Stimulated activated CD8-positive, alpha-beta memory T cell treated with anti-CD3 and anti-CD28 coated beads, Interleukin-15, amount 100 ng/mL, for 24 hours (primary cell): ENCODE measurements at regions not wholly inside any gene's neighbourhood (a gene's known extent, or its start where the extent isn't known, plus 50 kb on each side); places are given as distances from the start of the nearest gene placed in this dataset.

Experiments
- DNase-seq: peaks from one replicate; pipeline ENCODE4 v3.0.0-alpha.2; 2020; ENCODE audit warnings: low read depth

DNA sequence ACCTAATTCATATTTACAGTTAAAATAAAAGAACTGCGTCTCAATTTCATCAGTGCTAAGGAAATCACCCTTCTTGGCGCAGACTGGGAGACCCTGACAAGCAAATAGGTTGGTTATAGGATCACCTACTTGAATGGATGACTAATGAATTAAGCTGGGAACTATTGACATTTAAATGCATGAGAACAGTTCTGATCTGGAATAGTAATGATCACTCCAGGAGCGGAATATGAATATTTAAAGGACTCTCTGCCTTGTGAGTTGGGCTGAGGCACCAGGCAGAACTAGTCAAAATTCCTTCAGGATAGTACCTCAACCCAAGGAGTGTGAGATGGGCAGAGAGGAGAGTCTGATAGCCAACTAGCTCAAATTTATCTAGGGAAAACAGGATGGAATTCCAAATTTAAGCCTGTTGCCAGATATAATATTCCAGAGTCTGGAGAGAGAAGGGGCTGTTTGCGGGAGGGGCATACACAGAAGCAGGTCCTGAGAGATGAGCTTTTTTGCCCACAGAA, 364.4 kb downstream of the CSNK1G3 start:
- no peak for DNase-seq

GRCh38 chr5:123875561-123876275, 363.7 kb downstream of the CSNK1G3 start:
- DNase-seq, result no peak

DNA sequence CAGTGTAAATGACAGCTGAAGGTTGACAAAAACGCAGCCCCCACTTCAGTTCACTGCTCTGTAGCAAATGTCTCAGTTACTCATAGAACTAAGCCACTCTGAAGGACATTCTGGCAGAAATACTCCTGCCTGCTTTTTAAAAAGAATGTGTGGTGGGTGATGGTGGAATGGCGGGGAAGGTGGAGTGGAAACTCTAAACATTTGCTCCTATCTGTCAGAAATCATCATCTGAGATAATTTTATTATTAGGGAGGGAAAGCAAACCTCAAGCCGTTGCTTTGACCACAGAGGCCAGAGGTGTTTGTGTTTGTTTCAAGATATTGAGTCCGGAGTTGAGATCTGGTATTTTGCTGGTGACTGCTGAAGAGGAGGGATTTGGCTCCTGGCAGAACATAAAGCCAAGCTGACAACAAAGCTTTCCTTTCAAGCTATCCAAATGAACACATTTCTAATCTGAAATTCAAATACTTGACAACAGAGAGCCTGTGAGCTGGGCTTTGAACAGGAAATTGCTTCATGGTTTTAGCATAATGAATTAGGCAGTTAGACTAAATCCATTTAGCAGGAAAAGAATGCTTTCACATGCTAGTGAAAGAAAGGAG, 362.7 kb downstream of the CSNK1G3 start:
- DNase-seq, result no peak

DNA sequence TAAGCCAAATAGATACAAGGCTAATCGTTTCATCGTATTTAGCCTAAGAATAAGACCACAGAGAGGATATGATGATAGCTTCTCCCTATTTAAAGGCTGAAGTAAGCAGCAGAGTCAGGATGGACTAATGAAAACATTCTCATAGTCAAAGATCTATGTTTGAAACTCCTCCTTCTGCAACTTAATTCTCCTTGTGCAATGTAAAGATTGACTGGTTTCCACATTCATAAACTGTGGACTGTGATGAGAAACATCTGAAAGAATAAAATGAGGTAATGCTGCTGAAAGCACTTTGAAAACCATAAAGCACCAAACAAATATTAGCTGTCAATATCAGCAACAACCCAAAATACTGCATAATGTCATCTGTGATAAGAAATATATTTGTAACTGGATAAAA, 361.9 kb downstream of the CSNK1G3 start:
- no peak for DNase-seq

DNA sequence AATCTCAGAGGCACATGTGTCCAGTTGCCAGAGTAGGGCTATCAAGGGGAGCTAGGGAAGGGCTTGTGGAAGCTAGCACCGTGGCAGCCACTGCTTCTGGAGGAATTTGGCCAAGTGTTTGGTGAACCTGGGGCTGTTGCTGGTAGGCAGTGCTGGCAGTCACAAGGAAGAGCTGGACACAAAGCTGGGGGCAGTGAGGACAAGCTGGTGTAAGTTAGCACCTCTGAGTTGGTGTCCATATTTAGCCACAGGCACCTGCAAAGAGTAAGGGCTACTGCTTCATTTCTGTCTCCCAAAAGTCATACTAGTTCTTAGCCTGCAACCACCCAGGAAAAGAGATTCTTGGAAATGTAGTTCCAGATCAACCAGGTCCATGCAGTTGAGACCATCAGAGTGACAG, 359.4 kb downstream of the CSNK1G3 start:
- no peak for DNase-seq

- no peak for DNase-seq
Measured at GRCh38 chr5:123868881-123869280, 356.9 kb downstream of the CSNK1G3 start.

- no peak for DNase-seq
Measured at GRCh38 chr5:123868267-123868666, 356.3 kb downstream of the CSNK1G3 start.

DNA sequence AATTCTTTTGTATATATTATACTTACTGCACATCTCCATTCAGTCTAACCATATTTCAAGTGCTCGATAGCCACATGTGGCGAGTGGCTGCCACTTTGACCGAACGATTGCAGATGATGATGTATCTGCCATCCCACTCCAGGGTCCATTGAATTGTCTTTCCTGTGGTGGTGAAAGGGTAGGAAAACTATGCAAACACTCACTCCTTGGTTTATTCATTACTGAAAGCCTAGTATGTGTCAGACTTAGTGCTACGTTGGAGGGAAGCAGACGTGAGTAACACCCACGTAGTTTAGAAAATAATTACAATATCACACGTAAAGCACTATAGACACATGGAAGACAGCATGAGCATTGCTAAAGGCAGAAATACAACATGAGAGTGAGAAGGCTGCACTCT, 353.7 kb downstream of the CSNK1G3 start:
- no peak for DNase-seq

- no peak for DNase-seq
Measured at GRCh38 chr5:123864578-123864977, 352.6 kb downstream of the CSNK1G3 start.

GRCh38 chr5:123858938-123859337, 347.0 kb downstream of the CSNK1G3 start:
- no peak for DNase-seq

DNA sequence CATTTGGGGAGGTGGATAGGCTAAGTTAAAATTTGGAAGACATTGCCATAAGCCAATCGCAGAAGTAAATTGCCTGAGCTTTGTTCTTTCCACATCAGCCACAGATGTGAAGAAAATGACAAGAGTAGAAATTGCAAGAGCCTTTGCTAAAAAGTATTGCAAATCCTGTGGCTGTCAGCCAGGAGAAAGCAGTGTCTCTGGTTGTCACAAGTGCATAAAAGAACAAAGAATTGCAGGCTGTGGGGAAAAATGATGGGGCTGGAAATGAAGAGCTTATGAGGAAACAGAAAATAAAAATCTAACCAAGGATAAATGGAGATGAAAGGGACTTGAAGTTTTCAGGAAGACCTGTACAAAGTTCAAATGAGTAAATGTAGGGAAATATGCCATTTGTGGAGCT, 344.8 kb downstream of the CSNK1G3 start:
- no peak for DNase-seq

GRCh38 chr5:123855609-123856008, 343.6 kb downstream of the CSNK1G3 start:
- DNase-seq, result no peak

- DNase-seq, result no peak
Measured at GRCh38 chr5:123845356-123846100, 333.6 kb downstream of the CSNK1G3 start.

- DNase-seq, result no peak
Measured at GRCh38 chr5:123844873-123845272, 332.9 kb downstream of the CSNK1G3 start.

- DNase-seq, result no peak
Measured at GRCh38 chr5:123835421-123835820, 323.4 kb downstream of the CSNK1G3 start.

DNA sequence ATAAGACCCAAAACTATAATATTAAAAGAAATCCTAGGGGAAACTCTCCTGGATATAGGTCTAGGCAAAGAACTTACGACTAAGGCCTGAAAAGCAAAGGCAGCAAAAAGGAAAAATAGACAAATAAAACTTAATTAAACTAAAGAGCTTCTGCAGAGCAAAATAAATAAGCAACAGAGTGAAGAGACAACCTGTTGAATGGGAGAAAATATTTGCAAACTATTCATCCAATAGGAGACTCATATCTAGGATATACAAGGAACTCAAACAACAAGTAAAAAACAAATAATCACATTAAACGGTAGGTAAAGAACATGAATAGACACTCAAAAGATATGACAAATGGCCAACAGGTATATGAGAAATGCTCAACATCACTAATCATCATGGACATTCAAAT, 318.6 kb downstream of the CSNK1G3 start:
- DNase-seq, result no peak

DNA sequence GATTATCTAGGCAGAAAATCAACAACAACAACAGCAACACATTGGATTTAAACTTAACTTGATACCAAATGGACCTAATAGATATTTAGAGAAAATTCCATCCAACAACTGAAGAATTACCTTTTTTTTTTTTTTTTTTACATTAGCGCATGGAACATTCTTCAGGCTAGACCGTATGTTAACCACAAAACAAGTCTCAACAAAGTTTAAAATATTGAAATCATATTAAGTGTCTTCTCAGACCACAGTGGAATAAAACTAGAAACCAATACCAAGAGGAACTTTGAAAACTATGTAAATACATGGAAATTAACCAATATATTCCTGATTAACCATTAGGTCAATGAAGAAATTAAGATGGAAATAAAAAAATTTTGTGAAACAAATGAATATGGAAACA, 315.8 kb downstream of the CSNK1G3 start:
- DNase-seq, result no peak

- no peak for DNase-seq
Measured at GRCh38 chr5:123819833-123820232, 307.9 kb downstream of the CSNK1G3 start.

DNA sequence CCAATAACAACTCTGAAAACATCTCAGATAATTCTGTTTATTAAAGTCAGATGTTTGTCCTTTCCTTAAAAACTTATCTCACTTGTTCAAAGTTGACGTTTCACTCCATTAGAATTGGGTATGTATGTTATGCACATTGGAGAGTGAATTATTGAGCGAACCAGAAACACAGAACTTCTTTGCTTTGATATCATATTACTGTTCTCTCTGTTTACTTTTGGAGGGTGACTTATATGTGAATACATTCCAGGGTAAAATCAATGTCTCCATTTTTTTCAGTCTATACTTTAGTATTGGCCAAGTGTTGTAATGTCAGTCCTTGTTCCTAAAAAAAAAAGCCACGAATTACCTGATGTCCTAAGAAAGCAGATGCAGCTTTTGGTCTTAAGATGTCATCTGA, 307.4 kb downstream of the CSNK1G3 start:
- DNase-seq, result no peak

GRCh38 chr5:123817267-123817666, 305.3 kb downstream of the CSNK1G3 start:
- DNase-seq, result no peak

DNA sequence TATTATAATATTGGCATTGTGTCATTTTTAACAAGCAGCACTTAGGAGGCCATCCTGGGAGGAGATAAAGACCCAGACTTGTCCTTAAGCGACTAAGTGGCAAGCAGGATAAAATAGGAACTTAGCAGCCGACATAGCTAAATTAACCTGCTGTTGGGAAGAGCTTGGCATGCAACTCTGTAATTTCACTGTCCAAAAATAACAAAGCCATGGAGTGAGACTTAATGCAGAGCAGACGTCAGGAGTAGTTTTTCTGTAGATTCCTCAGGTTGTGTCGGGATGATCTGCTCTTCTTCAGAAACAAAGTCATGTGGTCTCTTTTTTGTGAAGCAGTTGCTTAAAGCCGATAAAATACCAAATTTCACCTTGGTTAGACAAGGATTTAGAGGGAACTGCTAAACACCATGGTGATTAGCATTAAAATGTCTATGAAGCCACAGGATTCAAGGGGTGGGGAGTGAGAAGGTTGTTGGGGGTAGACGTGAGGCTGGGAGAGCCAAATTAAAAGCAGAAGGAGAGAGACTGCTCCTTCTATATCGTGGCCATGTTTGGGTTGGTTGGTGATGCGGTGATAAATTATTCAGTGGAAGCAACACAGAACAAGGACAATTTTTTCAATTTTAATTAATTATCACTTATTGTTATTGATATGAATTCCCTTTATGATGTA, 303.0 kb downstream of the CSNK1G3 start:
- DNase-seq, result no peak

- no peak for DNase-seq
Measured at GRCh38 chr5:123813937-123814624, 302.1 kb downstream of the CSNK1G3 start.
